HL-60 (cell line): ENCODE measurements at regions not wholly inside any gene's neighbourhood (a gene's known extent, or its start where the extent isn't known, plus 50 kb on each side); places are given as distances from the start of the nearest gene placed in this dataset.

Source experiments
- CTCF ChIP-seq: IDR thresholded peaks from one replicate; pipeline ENCODE4 v1.5.1; 2011; ENCODE audit warnings: low read length, control low read depth, inconsistent platforms; ENCODE audit not compliant: insufficient read depth
- GABPA ChIP-seq: IDR thresholded peaks from 2 replicates; pipeline ENCODE4 v1.6.1; 2012; ENCODE audit warnings: low read depth
- POLR2AphosphoS5 ChIP-seq: IDR thresholded peaks from 2 replicates; pipeline ENCODE4 v1.6.1; 2012; ENCODE audit warnings: low read depth
- SPI1 ChIP-seq: IDR thresholded peaks from 2 replicates; pipeline ENCODE4 v1.6.1; 2012; ENCODE audit warnings: low read depth, mild to moderate bottlenecking, borderline replicate concordance

- TF ChIP-seq CTCF (no peak), POLR2AphosphoS5 (no peak), SPI1 (no peak), GABPA (no peak)
Measured at GRCh38 chr5:54841481-54841880, 143.9 kb downstream of the ESM1 start.
